Liver (tissue), 8 donors: ENCODE measurements at regions not wholly inside any gene's neighbourhood (a gene's known extent, or its start where the extent isn't known, plus 50 kb on each side); places are given as distances from the start of the nearest gene placed in this dataset.

Experiments used
- DNase-seq: peaks from one replicate; pipeline ENCODE4 v3.0.0-alpha.2; 2017; ENCODE audit warnings: low spot score
- H3K27ac ChIP-seq, 2 donors: one replicate each; pipeline ENCODE4 v1.7.0; 2013; ENCODE audit warnings: inconsistent platforms in 2 of 2, low read length in 2 of 2, control low read depth in 1 of 2, low read depth in 1 of 2, mild to moderate bottlenecking in 1 of 2
- H3K27me3 ChIP-seq, 4 donors: one replicate each; pipeline versions ENCODE4 v1.6.1 to v1.7.0; 2013; ENCODE audit warnings: low read length in 3 of 4, inconsistent platforms in 1 of 4, mild to moderate bottlenecking in 1 of 4, moderate library complexity in 1 of 4; ENCODE audit not compliant: control insufficient read depth in 4 of 4, insufficient read depth in 4 of 4
- H3K36me3 ChIP-seq, 4 donors: one replicate each; pipeline versions ENCODE4 v1.6.1 to v1.7.0; 2013; ENCODE audit warnings: low read length in 3 of 4, mild to moderate bottlenecking in 3 of 4, low read depth in 1 of 4, moderate library complexity in 1 of 4; ENCODE audit not compliant: control insufficient read depth in 4 of 4, insufficient read depth in 3 of 4
- H3K4me1 ChIP-seq, 4 donors: one replicate each; pipeline versions ENCODE4 v1.6.1 to v1.7.0; 2013; ENCODE audit warnings: low read length in 3 of 4, mild to moderate bottlenecking in 3 of 4, moderate library complexity in 1 of 4; ENCODE audit not compliant: control insufficient read depth in 4 of 4, insufficient read depth in 4 of 4
- H3K4me3 ChIP-seq, 3 donors: one replicate each; pipeline versions ENCODE4 v1.6.1 to v1.7.0; 2013; ENCODE audit warnings: low read length in 3 of 3, control low read depth in 1 of 3, low read depth in 1 of 3, mild to moderate bottlenecking in 1 of 3
- H3K9ac ChIP-seq, 2 donors: one replicate each; pipeline ENCODE4 v1.7.0; 2013; ENCODE audit warnings: low read length in 2 of 2, mild to moderate bottlenecking in 2 of 2, moderate library complexity in 2 of 2, control low read depth in 1 of 2, low read depth in 1 of 2
- H3K9me3 ChIP-seq, 4 donors: one replicate each; pipeline versions ENCODE4 v1.6.1 to v1.7.0; 2013; ENCODE audit warnings: low read length in 3 of 4; ENCODE audit not compliant: control insufficient read depth in 4 of 4
- ATF3 ChIP-seq: IDR thresholded peaks from 2 replicates; pipeline ENCODE4 v1.6.1; 2016; ENCODE audit warnings: antibody characterized with exemption
- CTCF ChIP-seq: fragments of 150-350 bp; IDR thresholded peaks from 2 replicates; pipeline ENCODE4 v1.5.1; 2017; ENCODE audit warnings: improper control_type of control experiment, low read depth, low read length; ENCODE audit not compliant: missing input control
- FOXA1 ChIP-seq: IDR thresholded peaks from 2 replicates; pipeline ENCODE4 v1.6.1; 2016; ENCODE audit warnings: antibody characterized with exemption
- FOXA2 ChIP-seq: IDR thresholded peaks from 2 replicates; pipeline ENCODE4 v1.6.1; 2016; ENCODE audit warnings: antibody characterized with exemption
- GABPA ChIP-seq, 2 donors: IDR thresholded peaks in 1 of 2; conservative IDR thresholded peaks in 1 of 2; 2 replicates each; pipeline ENCODE4 v1.6.1; 2016; ENCODE audit warnings: antibody characterized with exemption in 2 of 2, mild to moderate bottlenecking in 1 of 2, moderate library complexity in 1 of 2
- HNF4A ChIP-seq, 2 donors: conservative IDR thresholded peaks; 2 replicates each; pipeline ENCODE4 v1.6.1; 2016; ENCODE audit warnings: antibody characterized with exemption in 2 of 2, mild to moderate bottlenecking in 2 of 2
- HNF4G ChIP-seq: IDR thresholded peaks from 2 replicates; pipeline ENCODE4 v1.6.1; 2016; ENCODE audit warnings: antibody characterized with exemption
- JUND ChIP-seq, 2 donors: IDR thresholded peaks; 2 replicates each; pipeline ENCODE4 v1.6.1; 2016; ENCODE audit warnings: antibody characterized with exemption in 2 of 2
- MAX ChIP-seq: IDR thresholded peaks from 2 replicates; pipeline ENCODE4 v1.6.1; 2016; ENCODE audit warnings: antibody characterized with exemption
- NR2F2 ChIP-seq: IDR thresholded peaks from 2 replicates; pipeline ENCODE4 v1.6.1; 2016; ENCODE audit warnings: antibody characterized with exemption
- RAD21 ChIP-seq, 2 donors: IDR thresholded peaks; 2 replicates each; pipeline ENCODE4 v1.6.1; 2016; ENCODE audit warnings: antibody characterized with exemption in 2 of 2, mild to moderate bottlenecking in 2 of 2
- REST ChIP-seq: IDR thresholded peaks from 2 replicates; pipeline ENCODE4 v1.6.1; 2016; ENCODE audit warnings: antibody characterized with exemption, mild to moderate bottlenecking
- SP1 ChIP-seq: IDR thresholded peaks from 2 replicates; pipeline ENCODE4 v1.6.1; 2018; ENCODE audit warnings: antibody characterized with exemption, mild to moderate bottlenecking
- YY1 ChIP-seq: IDR thresholded peaks from 2 replicates; pipeline ENCODE4 v1.6.1; 2016; ENCODE audit warnings: antibody characterized with exemption, mild to moderate bottlenecking
- WGBS: extraction: QIAGEN DNeasy Blood & Tissue Kit; methylation state at CpG from one replicate; pipeline ENCODE4 v1.1.7; 2013; 5-methylcytosine and 5-hydroxymethylcytosine counted together
- donor health status: healthy.
- donor health status: healthy.
- donor health status: healthy.
- donor health status: healthy.
- donor health status: healthy.

GRCh38 chr3:36210840-36211651, 169.3 kb upstream of the STAC start:
- H3K27ac ChIP-seq: no peak overlapping the region
- no peaks in the 10 kb centered on the region for H3K9me3 ChIP-seq
- peak in 1 of 2 donors; percentile 35 for TF ChIP-seq RAD21 (IDR thresholded peaks at IDR 0.05)
- TF ChIP-seq NR2F2: no peak
- H3K4me3 ChIP-seq: no peak overlapping the region
- 71% methylated on average over 3 of the region's 3 CpGs for WGBS
- H3K27me3 ChIP-seq: peaks cover 0 to 5% (median 2%) of the 10 kb centered on the region in 4 donors
- no peak overlapping the region for H3K9ac ChIP-seq
- H3K36me3 ChIP-seq: no peaks in the 10 kb centered on the region
- DNase-seq: no peak
- no peaks in the 10 kb centered on the region for H3K4me1 ChIP-seq

GRCh38 chr3:36211652-36211999, 168.7 kb upstream of the STAC start:
- Histone ChIP-seq H3K4me1 (no peaks in the 10 kb centered on the region), H3K27me3 (peaks cover 0 to 4% (median under 1%) of the 10 kb centered on the region in 4 donors), H3K27ac (no peak overlapping the region), H3K36me3 (no peaks in the 10 kb centered on the region), H3K4me3 (no peak overlapping the region), H3K9ac (no peak overlapping the region), H3K9me3 (no peaks in the 10 kb centered on the region)
- no peak for DNase-seq
- TF ChIP-seq REST: no peak
- no peak for TF ChIP-seq ATF3
- no peak for TF ChIP-seq FOXA2
- TF ChIP-seq MAX: no peak
- no peak for TF ChIP-seq CTCF
- TF ChIP-seq SP1: no peak
- no peak for TF ChIP-seq NR2F2
- TF ChIP-seq FOXA1: no peak
- no peak for TF ChIP-seq HNF4A (conservative IDR thresholded peaks at IDR 0.05)
- no peak for TF ChIP-seq YY1
- no peak for TF ChIP-seq JUND (IDR thresholded peaks at IDR 0.05)
- no peak for TF ChIP-seq HNF4G
- no peak for TF ChIP-seq GABPA (IDR thresholded peaks at IDR 0.05 in 1 of 2, conservative IDR thresholded peaks at IDR 0.05 in 1 of 2)
